Esophagus squamous epithelium (tissue), 5 donors: ENCODE measurements at regions not wholly inside any gene's neighbourhood (a gene's known extent, or its start where the extent isn't known, plus 50 kb on each side); places are given as distances from the start of the nearest gene placed in this dataset.

Experiments
- DNase-seq: peaks from one replicate; lab custom pipeline; 2025; lab: John Stamatoyannopoulos, UW
- H3K27ac ChIP-seq, 4 donors: fragments of 200-600 bp; sonication (generic); one replicate each; pipeline ENCODE4 v1.5.1; 2016 to 2019; ENCODE audit warnings: mild to moderate bottlenecking in 1 of 4
- H3K27me3 ChIP-seq, 4 donors: fragments of 200-600 bp; sonication (generic); 1 replicate in 3 of 4; 2 replicates in 1 of 4; pipeline versions ENCODE4 v1.5.1 to v1.6.0; 2017 to 2021; ENCODE audit warnings: antibody characterized with exemption in 1 of 4
- H3K36me3 ChIP-seq, 3 donors: fragments of 200-600 bp; sonication (generic); one replicate each; pipeline ENCODE4 v1.5.1; 2016 to 2019
- H3K4me1 ChIP-seq, 3 donors: fragments of 200-600 bp; sonication (generic); one replicate each; pipeline ENCODE4 v1.5.1; 2017 to 2019
- H3K4me3 ChIP-seq, 4 donors: fragments of 200-600 bp; sonication (generic); 1 replicate in 3 of 4; 2 replicates in 1 of 4; pipeline ENCODE4 v1.5.1; 2016 to 2019; ENCODE audit warnings: mild to moderate bottlenecking in 2 of 4, moderate library complexity in 1 of 4
- H3K9me3 ChIP-seq, 3 donors: fragments of 200-600 bp; sonication (generic); one replicate each; pipeline ENCODE4 v1.5.1; 2016 to 2019
- POLR2A ChIP-seq, 4 donors: fragments of 450-650 bp; IDR thresholded peaks; one replicate each; pipeline ENCODE4 v1.6.1; 2017; ENCODE audit warnings: antibody characterized with exemption in 4 of 4, mild to moderate bottlenecking in 4 of 4, moderate library complexity in 3 of 4
- WGBS, 2 donors: methylation state at CpG; one replicate each; pipeline ENCODE4 v1.1.5; 2018; 5-methylcytosine and 5-hydroxymethylcytosine counted together
- intact Hi-C: fragments of 100-400 bp; cut with DNase I; formaldehyde crosslinking; loops from one replicate; pipeline ENCODE4 v1.15.0; 2022
- TF ChIP-seq, protein P1 (sequence below), 6 experiments: fragments of 450-650 bp in 4 of 6; fragments of 200-600 bp in 2 of 6; sonication (generic) in 2 of 6; IDR thresholded peaks; one replicate each; pipeline ENCODE4 v1.5.1; 2016 to 2019; ENCODE audit warnings: antibody characterized with exemption in 6 of 6, mild to moderate bottlenecking in 4 of 6, moderate library complexity in 4 of 6
- donor health status: DM: yes; HTN: yes; CAD: no.

DNA sequence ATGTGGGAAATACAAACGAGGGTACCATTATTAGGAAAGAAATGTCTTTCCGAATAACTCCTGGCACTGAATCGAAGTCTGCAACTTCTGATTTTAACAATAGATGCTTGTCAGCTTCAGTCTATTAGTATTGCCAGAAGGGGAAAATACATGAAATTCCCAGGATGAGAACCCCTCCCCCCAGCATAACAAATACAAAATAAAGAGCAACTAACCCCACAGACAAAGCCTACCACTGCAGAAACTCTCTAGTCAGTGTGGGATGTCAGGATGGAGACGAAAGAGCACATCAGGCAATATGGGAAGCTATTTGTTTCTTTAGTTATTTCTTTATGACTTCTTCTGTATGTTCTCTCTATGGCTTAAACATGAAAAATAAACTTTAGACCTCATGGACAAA, 365.0 kb upstream of the CDH2 start:
- Histone ChIP-seq H3K9me3 (no peaks in the 10 kb centered on the region), H3K36me3 (no peaks in the 10 kb centered on the region), H3K4me3 (no peak overlapping the region), H3K27me3 (no peaks in the 10 kb centered on the region), H3K27ac (peak overlapping the region in 1 of 4 donors; percentile 25), H3K4me1 (no peaks in the 10 kb centered on the region)
- DNase-seq: no peak
- 62 to 72% methylated on average over 4 of the region's 4 CpGs for WGBS, 2 donors
- intact Hi-C loops: no loop called here
- TF ChIP-seq, protein P1, sequence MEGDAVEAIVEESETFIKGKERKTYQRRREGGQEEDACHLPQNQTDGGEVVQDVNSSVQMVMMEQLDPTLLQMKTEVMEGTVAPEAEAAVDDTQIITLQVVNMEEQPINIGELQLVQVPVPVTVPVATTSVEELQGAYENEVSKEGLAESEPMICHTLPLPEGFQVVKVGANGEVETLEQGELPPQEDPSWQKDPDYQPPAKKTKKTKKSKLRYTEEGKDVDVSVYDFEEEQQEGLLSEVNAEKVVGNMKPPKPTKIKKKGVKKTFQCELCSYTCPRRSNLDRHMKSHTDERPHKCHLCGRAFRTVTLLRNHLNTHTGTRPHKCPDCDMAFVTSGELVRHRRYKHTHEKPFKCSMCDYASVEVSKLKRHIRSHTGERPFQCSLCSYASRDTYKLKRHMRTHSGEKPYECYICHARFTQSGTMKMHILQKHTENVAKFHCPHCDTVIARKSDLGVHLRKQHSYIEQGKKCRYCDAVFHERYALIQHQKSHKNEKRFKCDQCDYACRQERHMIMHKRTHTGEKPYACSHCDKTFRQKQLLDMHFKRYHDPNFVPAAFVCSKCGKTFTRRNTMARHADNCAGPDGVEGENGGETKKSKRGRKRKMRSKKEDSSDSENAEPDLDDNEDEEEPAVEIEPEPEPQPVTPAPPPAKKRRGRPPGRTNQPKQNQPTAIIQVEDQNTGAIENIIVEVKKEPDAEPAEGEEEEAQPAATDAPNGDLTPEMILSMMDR (IDR thresholded peaks at IDR 0.05): no peak
- no peak for TF ChIP-seq POLR2A (IDR thresholded peaks at IDR 0.05)

- no peaks in the 10 kb centered on the region for H3K9me3 ChIP-seq
- no peaks in the 10 kb centered on the region for H3K27me3 ChIP-seq
- no peak for DNase-seq
- TF ChIP-seq POLR2A (IDR thresholded peaks at IDR 0.05): no peak
- TF ChIP-seq, protein P1 (IDR thresholded peaks at IDR 0.05): no peak
- WGBS, 2 donors: 22 to 27% methylated on average over 3 of the region's 3 CpGs
- intact Hi-C loops: no loop called here
- peak overlapping the region in 1 of 4 donors; percentile 25 for H3K27ac ChIP-seq
- H3K4me3 ChIP-seq: no peak overlapping the region
- H3K36me3 ChIP-seq: no peaks in the 10 kb centered on the region
- H3K4me1 ChIP-seq: no peaks in the 10 kb centered on the region
These were observed 364.5 kb upstream of the CDH2 start for GRCh38 chr18:28541276-28541930.

DNA sequence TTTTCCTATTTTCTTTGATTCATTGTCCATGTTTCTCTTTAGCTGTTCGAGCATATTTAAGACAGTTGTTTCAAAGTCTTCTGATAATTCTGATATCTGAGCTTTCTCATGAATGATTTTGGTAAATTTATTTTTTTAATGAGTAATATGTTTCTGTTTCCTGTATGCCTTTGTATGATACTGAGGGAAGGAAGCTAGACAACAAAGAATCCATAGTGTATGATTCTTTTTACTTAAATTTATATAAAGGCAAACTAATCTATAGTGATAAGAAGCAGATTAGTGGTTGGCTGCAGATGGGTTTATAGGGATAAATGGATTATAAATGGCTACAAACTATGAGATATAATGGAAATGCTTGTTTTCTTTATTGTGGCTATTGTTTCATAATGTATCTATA, 352.7 kb upstream of the CDH2 start:
- H3K27ac ChIP-seq: no peak overlapping the region
- WGBS, 2 donors: 62 to 65% methylated on average over 1 of the region's 1 CpG

GRCh38 chr18:28526196-28526595, 349.3 kb upstream of the CDH2 start:
- intact Hi-C loops: no loop called here

More for the DNA sequence above, 352.7 kb upstream of the CDH2 start:
- H3K27me3 ChIP-seq: no peaks in the 10 kb centered on the region
- no peaks in the 10 kb centered on the region for H3K9me3 ChIP-seq
- no peaks in the 10 kb centered on the region for H3K4me1 ChIP-seq
- DNase-seq: no peak
- H3K36me3 ChIP-seq: no peaks in the 10 kb centered on the region
- H3K4me3 ChIP-seq: no peak overlapping the region
- intact Hi-C loops: no loop called here
- TF ChIP-seq, protein P1 (IDR thresholded peaks at IDR 0.05): no peak
- TF ChIP-seq POLR2A (IDR thresholded peaks at IDR 0.05): no peak

More at GRCh38 chr18:28526196-28526595, 349.3 kb upstream of the CDH2 start:
- no peaks in the 10 kb centered on the region for H3K27me3 ChIP-seq
- TF ChIP-seq, protein P1 (IDR thresholded peaks at IDR 0.05): no peak
- TF ChIP-seq POLR2A (IDR thresholded peaks at IDR 0.05): no peak
- no peak for DNase-seq
- no peak overlapping the region for H3K27ac ChIP-seq
- no peaks in the 10 kb centered on the region for H3K9me3 ChIP-seq
- H3K4me1 ChIP-seq: no peaks in the 10 kb centered on the region
- WGBS, 2 donors: 83 to 87% methylated on average over 1 of the region's 1 CpG
- no peak overlapping the region for H3K4me3 ChIP-seq
- H3K36me3 ChIP-seq: no peaks in the 10 kb centered on the region
